ENCODE measurements at regions not wholly inside any gene's neighbourhood (a gene's known extent, or its start where the extent isn't known, plus 50 kb on each side); places are given as distances from the start of the nearest gene placed in this dataset.

DNA sequence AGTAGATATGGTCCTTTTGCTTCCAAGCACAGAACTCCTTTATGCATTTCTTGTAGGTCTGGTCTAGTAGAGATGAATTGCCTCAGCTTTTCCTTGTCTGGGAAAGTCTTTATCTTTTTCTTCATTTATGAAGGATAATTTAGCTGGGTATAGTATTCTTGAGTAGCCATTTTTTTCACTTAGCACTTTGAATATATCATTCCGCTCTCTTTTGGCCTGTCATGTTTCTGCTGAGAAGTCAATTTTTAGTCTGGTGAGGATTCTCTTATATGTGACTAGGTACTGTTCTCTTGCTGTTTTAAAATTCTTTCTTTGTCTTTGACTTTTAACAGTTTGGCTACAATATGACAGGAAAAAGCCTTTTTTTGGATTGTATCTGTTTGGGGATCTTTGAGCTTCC is 68.6 kb upstream of the IMMP2L start:
- DNase-seq (ENCODE audit: extremely low read depth, low read depth), result no peak
- H3K4me3 ChIP-seq (replicated peaks; ENCODE audit: low read depth, low read length), result no peak overlapping the region
- TF ChIP-seq, protein P1, sequence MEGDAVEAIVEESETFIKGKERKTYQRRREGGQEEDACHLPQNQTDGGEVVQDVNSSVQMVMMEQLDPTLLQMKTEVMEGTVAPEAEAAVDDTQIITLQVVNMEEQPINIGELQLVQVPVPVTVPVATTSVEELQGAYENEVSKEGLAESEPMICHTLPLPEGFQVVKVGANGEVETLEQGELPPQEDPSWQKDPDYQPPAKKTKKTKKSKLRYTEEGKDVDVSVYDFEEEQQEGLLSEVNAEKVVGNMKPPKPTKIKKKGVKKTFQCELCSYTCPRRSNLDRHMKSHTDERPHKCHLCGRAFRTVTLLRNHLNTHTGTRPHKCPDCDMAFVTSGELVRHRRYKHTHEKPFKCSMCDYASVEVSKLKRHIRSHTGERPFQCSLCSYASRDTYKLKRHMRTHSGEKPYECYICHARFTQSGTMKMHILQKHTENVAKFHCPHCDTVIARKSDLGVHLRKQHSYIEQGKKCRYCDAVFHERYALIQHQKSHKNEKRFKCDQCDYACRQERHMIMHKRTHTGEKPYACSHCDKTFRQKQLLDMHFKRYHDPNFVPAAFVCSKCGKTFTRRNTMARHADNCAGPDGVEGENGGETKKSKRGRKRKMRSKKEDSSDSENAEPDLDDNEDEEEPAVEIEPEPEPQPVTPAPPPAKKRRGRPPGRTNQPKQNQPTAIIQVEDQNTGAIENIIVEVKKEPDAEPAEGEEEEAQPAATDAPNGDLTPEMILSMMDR (IDR thresholded peaks at IDR 0.05; ENCODE audit: low read depth, low read length, missing control alignments), result no peak

DNA sequence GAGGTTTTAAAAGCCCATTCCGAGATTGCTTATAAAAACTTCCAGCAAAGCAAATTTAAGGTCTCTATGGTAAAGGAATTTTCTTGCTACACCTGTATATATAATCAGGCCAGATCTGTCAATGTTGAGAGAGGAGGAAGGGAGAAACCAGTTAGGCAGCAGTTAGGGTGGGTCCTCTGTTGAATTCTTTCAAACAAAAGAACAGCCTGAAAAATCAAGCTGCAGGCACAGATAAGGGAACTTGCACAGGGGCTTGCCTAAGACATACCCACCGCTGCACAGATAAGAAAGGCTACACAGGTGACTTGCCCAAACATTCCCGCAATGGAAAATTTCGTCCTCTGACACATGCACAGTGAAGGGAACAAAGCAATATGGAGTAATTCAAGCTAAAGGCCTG is 59.8 kb upstream of the IMMP2L start:
- TF ChIP-seq, protein P1 (IDR thresholded peaks at IDR 0.05; ENCODE audit: low read depth, low read length, missing control alignments), result no peak
- no peak overlapping the region for H3K4me3 ChIP-seq (replicated peaks; ENCODE audit: low read depth, low read length)
- DNase-seq (ENCODE audit: extremely low read depth, low read depth), result no peak
